Stimulated activated CD4-positive, alpha-beta T cell treated with anti-CD3 and anti-CD28 coated beads, Interleukin-12 subunit alpha, Interleukin-12 subunit beta, amount 100 ng/mL, for 48 hours (primary cell): ENCODE measurements at regions not wholly inside any gene's neighbourhood (a gene's known extent, or its start where the extent isn't known, plus 50 kb on each side); places are given as distances from the start of the nearest gene placed in this dataset.
"Not testable (repeated sequence)": the region's sequence is repeated elsewhere in the genome, so short reads cannot be mapped to it uniquely, and the experiment has no call there.

Source experiments
- DNase-seq, 3 donors: peaks; one replicate each; pipeline ENCODE4 v3.0.0-alpha.2; 2020; ENCODE audit warnings: low read depth in 2 of 3, low spot score in 1 of 3

- no peak for DNase-seq
Measured at GRCh38 chr16:48008011-48008525, 147.7 kb downstream of the ABCC12 start.

- DNase-seq, result no peak
Measured at GRCh38 chr16:48004141-48004695, 151.6 kb downstream of the ABCC12 start.

GRCh38 chr16:48003206-48003907 lies 152.4 kb downstream of the ABCC12 start:
- no peak for DNase-seq

DNA sequence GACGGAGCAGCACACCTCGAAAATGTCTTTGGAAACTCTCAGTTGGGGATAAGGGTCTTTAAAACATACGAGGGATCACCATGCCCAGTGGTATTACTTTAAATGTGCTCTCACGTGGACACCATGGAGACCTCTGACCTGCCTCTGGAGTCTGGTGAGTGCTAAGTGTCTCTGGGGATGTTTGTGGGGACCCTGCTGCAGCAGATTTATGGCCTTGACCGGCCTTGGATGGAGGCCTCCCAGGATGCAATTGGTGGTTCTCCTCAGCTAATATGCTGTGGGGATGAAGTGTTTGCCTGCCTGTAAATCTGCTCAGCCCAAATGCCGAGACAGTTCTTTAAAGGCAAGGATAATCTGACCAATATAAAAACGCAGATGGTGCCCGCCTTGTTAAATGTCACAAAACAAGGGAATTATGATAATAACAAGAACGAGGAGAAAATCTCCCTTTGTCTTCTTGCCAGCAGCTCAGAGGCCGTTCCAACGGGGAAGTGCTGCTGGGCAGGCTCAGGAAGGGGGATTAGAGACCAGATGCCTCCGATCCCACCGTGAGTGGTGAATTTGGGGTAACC lies 154.4 kb downstream of the ABCC12 start:
- no peak for DNase-seq

DNA sequence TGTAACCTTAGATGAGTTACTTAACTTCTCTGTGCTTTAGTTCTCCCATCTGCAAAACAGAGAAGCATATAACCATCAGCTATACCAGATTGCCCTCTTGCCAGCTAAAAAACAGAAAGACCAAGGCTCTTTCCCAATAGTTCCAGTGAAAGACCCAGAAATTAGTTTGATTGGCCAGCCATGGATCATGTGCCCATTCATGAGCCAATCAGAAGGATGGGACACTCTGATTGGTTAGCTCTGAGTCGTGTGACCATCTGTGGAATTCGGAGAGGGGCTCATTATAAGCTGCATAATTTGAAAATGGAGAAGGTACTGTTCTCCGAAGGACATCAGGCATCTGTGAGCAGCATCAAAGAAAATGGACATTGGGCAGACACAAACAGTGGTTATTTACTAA lies 155.2 kb downstream of the ABCC12 start:
- DNase-seq, result no peak

- no peak for DNase-seq
Measured at GRCh38 chr16:47999595-47999994, 156.2 kb downstream of the ABCC12 start.

- no peak for DNase-seq
Measured at GRCh38 chr16:47995354-47995753, 160.4 kb downstream of the ABCC12 start.

DNA sequence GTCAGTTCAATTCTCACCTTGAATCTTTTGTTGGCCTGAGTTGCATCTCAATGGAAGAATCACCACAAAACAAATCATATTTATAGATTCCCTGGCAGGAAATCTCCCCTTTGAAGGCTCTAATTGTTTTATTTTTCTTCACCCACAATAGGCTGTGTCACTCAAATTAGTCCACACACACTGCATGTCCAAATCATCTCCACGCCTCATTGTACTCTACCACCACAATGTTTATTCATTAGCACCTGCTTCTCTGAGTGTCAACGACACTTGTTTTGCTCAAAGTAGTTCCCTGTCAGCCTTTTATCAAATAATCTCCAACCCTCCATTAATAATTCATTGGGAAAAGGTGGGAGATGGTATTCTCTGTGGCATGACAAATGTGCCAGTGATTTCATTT lies 164.3 kb downstream of the ABCC12 start:
- DNase-seq, result no peak

DNA sequence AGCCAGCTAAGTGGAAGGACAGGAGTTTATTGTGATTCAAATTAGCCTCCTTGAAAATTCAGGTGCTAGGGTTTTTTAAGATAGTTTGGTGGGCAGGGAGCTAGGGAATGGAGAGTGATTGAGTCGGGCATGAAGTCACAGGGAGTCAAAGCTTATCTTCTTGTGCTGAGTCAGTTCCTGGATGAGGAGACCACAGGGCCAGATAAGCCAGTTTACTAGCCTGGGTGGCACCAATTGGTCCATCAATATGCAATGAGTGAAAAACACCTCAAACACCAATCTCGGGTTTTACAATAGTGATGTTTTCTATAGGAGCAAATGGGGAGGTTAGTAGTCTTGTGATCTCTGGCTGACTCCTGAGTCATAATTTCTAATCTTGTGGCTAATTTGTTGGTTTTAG lies 165.1 kb downstream of the ABCC12 start:
- DNase-seq, result no peak

GRCh38 chr16:47987136-47987535 lies 168.7 kb downstream of the ABCC12 start:
- DNase-seq, result no peak

DNA sequence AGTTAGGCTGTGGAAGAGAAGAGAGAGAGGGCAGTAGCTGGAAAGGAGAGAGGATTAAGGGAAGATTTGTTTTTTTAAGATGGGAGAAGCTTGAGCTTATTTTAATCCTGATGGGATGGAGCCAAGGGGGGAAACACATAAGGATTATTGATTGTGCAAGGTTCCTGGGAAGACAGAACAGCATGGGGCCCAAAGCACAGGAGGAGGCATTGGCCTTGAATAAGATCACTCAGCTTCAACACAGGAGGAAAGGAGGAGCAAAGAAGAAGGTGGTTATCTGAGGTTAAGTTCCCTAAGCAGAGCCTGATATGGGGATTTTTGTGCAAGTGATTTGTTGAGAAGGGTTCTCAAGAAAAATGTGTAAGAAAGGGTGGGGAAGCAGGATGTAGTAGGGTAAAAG lies 169.8 kb downstream of the ABCC12 start:
- DNase-seq, result no peak

- no peak for DNase-seq
Measured at GRCh38 chr16:47984669-47985068, 171.1 kb downstream of the ABCC12 start.

DNA sequence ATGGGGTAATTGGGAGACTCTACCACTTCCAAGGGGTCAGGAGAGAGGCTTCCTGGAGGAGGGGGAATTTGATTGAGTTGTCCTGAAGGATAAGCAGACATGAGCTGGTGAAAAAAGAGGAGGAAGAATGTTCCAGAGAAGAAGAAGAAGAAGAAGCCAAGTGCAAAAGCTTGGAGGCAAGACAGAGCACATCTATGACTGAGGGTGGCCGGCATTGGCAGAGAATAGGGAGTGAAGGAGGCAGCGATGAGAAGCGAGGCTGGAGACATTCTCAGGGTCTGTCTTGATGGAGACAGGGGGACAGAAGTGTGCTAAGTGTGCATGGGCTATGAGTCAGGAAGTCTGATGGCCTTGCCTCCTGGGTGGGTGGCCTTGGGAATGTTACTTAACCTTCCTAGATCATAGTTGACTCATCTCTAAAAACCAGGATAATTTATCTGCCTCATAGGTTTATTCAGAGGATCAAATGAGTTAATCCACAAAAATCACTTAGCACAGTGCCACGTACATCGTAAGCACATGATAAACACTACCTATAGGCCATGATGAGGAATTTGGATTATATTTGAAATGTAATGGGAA lies 171.7 kb downstream of the ABCC12 start:
- DNase-seq, result no peak

DNA sequence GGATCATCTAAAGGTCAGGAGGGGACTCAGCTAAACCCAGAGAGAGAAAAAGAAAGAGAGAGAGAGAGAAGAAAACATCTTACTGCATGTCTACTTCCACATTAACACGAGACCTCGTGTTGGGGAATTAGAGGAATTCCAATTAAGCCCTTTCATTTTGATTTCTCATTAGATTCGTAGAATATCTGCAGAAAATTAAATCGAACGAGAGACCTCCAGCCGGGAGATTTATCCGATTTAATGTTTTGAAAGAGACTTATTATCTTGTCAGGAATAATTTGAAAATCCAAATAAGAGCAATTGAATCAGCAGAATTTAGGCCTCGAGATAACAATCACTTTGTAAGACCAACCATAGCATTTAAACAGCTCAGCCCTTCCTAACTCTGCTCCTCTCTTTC lies 175.6 kb downstream of the ABCC12 start:
- DNase-seq, result no peak

GRCh38 chr16:47979616-47980182 lies 176.1 kb downstream of the ABCC12 start:
- DNase-seq, result no peak

DNA sequence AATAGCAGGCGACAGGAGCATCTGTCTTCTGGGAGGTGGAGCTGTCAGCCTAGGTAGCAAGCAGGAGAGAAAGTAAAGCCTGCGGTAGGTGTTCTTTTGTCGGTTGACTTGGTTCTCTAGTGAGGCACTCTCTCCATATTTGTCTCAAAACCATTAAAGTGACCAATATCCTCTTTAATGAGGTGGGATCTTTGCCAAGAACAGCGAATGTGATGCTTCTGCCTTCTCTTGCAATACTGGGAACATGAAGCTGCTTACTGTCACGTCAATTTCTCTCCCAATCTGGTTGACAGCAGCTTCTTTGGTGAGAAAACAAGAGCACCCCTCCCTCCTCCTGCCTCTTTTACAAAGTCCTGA lies 176.7 kb downstream of the ABCC12 start:
- no peak for DNase-seq

GRCh38 chr16:47978491-47979163 lies 177.2 kb downstream of the ABCC12 start:
- DNase-seq, result no peak

DNA sequence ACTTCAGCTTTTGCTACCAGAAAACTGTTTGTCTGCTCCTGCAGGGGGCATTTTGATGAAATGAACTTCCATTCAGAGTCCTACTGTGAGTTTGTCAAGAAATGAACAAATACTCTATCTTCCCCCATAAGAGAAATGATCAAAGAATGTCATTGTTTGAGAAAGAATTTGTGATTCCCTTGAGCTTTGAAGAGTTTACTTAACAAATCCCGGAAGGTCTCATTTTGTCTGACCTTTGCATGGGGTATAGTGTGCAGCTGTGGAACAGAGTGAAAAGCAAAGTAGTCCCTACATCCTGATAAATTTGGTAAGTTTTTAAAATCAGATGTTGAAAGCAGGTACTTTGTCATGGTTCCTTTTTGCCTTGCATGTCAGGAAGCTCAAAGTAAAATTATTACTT lies 178.0 kb downstream of the ABCC12 start:
- no peak for DNase-seq

DNA sequence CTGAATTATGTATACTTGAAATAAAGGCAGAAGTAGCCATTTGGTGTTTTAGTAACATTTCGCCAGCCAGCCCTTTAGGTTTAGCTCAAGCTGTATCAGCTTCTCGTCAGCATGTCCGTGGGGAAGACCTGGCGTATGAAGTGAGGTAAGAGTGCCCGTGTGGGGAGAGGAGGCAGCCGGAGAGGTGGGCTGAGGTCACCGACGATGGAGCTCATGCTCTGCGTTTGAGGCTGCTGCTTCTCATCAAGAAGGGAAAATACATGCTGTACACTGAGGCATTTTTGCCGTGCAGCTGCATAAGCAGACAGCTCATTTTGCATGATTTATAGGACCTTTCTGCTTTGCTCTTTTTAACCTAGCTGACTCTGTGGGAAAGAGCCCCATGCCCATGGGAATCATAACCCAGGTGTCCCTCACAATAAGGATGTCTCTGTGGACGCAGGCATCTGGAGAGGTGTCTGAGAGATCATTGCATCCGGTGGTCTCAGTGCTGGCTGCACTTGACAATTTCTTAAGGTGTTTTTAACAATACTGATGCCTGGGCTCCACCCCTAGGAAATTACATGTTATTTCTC lies 179.1 kb downstream of the ABCC12 start:
- no peak for DNase-seq

DNA sequence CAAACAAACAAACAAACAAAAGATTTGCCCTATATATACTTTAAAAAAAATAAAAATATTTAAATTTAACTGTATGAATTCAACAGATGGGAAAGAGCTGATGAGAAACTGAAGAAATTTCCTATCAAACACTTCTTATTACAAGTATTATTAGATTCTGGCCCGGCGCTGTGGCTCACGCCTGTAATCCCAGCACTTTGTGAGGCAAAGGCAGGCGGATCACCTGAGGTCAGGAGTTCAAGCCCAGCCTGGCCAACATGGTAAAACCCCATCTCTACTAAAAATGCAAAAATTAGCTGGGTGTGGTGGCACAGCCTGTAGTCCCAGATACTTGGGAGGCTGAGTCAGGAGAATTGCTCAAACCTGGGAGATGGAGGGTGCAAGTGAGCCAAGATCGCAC lies 180.8 kb downstream of the ABCC12 start:
- not testable (repeated sequence) for DNase-seq

DNA sequence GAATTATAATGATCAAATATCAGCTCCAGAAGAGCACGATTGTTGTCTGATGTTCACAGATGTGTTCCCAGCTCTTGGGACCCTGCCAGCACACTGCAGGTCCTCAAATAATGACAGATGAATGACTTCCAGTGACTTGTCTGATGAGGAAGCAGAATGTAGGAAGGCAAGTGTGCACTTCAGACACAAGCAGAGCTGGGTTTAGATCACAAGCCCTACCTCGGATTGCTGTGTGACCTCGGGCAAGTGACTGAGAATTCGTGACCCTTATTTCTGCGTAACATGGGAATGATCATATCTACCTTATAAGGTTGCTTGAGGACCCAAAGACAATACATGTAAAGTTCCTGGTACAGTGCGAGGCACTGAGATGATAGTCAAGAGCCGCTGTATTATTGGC lies 182.2 kb downstream of the ABCC12 start:
- DNase-seq, result no peak
